Loucy (cell line): ENCODE measurements at regions not wholly inside any gene's neighbourhood (a gene's known extent, or its start where the extent isn't known, plus 50 kb on each side); places are given as distances from the start of the nearest gene placed in this dataset.

Experiments used
- EZH2phosphoT487 ChIP-seq: fragments of 200-600 bp; IDR thresholded peaks from 2 replicates; pipeline ENCODE4 v1.6.1; 2018; ENCODE audit warnings: antibody characterized with exemption, mild to moderate bottlenecking, moderate library complexity, borderline replicate concordance
- TF ChIP-seq, protein P1 (sequence below): fragments of 200-600 bp; sonication (generic); conservative IDR thresholded peaks from 2 replicates; pipeline ENCODE4 v1.5.1; 2014; ENCODE audit warnings: mild to moderate bottlenecking, antibody characterized with exemption, low read length

DNA sequence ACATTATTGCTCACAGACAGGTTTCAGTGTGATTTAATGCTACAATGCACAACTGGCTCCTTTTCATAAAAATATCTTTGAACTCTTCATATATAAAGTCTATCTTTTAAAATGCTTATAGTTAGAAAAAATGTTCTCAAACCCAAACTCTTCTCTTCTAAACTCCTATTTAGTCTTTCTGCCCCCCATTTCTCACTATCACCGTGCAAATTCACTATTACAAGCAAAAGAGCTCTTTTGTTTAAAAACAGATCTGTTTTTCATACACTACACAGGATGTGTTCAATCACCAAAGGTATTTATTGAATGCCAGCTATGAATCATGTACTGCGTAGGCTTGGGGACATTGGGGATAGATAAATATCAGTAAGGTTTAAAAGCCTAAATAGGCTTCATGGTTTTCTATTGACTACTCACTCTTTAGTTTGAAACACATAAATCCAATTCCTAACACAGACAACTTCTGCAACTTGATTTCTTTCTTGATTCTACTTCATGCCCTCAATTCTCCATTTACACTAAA is 692.3 kb downstream of the C12orf50 start:
- TF ChIP-seq, protein P1, sequence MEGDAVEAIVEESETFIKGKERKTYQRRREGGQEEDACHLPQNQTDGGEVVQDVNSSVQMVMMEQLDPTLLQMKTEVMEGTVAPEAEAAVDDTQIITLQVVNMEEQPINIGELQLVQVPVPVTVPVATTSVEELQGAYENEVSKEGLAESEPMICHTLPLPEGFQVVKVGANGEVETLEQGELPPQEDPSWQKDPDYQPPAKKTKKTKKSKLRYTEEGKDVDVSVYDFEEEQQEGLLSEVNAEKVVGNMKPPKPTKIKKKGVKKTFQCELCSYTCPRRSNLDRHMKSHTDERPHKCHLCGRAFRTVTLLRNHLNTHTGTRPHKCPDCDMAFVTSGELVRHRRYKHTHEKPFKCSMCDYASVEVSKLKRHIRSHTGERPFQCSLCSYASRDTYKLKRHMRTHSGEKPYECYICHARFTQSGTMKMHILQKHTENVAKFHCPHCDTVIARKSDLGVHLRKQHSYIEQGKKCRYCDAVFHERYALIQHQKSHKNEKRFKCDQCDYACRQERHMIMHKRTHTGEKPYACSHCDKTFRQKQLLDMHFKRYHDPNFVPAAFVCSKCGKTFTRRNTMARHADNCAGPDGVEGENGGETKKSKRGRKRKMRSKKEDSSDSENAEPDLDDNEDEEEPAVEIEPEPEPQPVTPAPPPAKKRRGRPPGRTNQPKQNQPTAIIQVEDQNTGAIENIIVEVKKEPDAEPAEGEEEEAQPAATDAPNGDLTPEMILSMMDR, result no peak
- TF ChIP-seq EZH2phosphoT487, result no peak
